ENCODE measurements at regions not wholly inside any gene's neighbourhood (a gene's known extent, or its start where the extent isn't known, plus 50 kb on each side); places are given as distances from the start of the nearest gene placed in this dataset.

GRCh38 chr2:21195326-21195725, 71.6 kb downstream of the TDRD15 start:
- TF ChIP-seq SUZ12 (IDR thresholded peaks at IDR 0.05; ENCODE audit: extremely low read depth, insufficient read depth, insufficient read length) (no peak), YY1 (IDR thresholded peaks at IDR 0.05; ENCODE audit: insufficient read depth, insufficient read length) (no peak)
